WTC11 (cell line): ENCODE measurements at regions not wholly inside any gene's neighbourhood (a gene's known extent, or its start where the extent isn't known, plus 50 kb on each side); places are given as distances from the start of the nearest gene placed in this dataset.

ENCODE experiments used
- ATAC-seq: fragments of 200-7000 bp; cut with Tn5 transposase; 2 replicates; pipeline ENCODE4 v1.10.0; 2021; ENCODE audit warnings: mild to moderate bottlenecking, moderate library complexity
- CTCF ChIA-PET: fragments of 300-600 bp; sonication (Branson Sonifier 250); formaldehyde crosslinking; loops from one replicate; lab custom pipeline; 2021; ENCODE audit warnings: antibody characterized with exemption; lab: Charles Lee
- POLR2A ChIA-PET: fragments of 350-600 bp; sonication (Branson Sonifier 250); formaldehyde crosslinking; loops from one replicate; lab custom pipeline; 2021; ENCODE audit warnings: antibody characterized with exemption; lab: Charles Lee
- DNase-seq: peaks from one replicate; pipeline ENCODE4 v3.0.0; 2021; ENCODE audit warnings: low spot score
- H3K27ac Mint-ChIP-seq: 2 replicates; pipeline ENCODE4 v1.8.0; 2021; ENCODE audit warnings: mixed read lengths
- H3K27me3 Mint-ChIP-seq: 2 replicates; pipeline ENCODE4 v1.8.0; 2021; ENCODE audit warnings: low read depth, mild to moderate bottlenecking, moderate library complexity, mixed read lengths
- H3K36me3 Mint-ChIP-seq: 2 replicates; pipeline ENCODE4 v1.8.0; 2021; ENCODE audit warnings: mixed read lengths
- H3K4me1 Mint-ChIP-seq: 2 replicates; pipeline ENCODE4 v1.8.0; 2022; ENCODE audit warnings: mixed read lengths
- H3K4me3 Mint-ChIP-seq: 2 replicates; pipeline ENCODE4 v1.8.0; 2021; ENCODE audit warnings: mild to moderate bottlenecking, moderate library complexity, mixed read lengths
- H3K9me3 Mint-ChIP-seq: 2 replicates; pipeline ENCODE4 v1.8.0; 2021; ENCODE audit warnings: mixed read lengths
- AR ChIP-seq: fragments of 250-450 bp; sonication (Bioruptor Pico); IDR thresholded peaks from 2 replicates; pipeline ENCODE4 v1.9.0; 2021; ENCODE audit warnings: mild to moderate bottlenecking
- ATF2 ChIP-seq: sonication (generic); formaldehyde crosslinking; IDR thresholded peaks from 2 replicates; pipeline ENCODE4 v1.8.1; 2022; ENCODE audit warnings: low read depth, missing genetic modification reagents, borderline replicate concordance
- CTCF ChIP-seq: fragments of 200-600 bp; IDR thresholded peaks from 2 replicates; pipeline ENCODE4 v1.8.0; 2022; ENCODE audit warnings: antibody characterized with exemption
- E2F4 ChIP-seq: sonication (generic); formaldehyde crosslinking; IDR thresholded peaks from 2 replicates; pipeline ENCODE4 v1.8.1; 2022; ENCODE audit warnings: low read depth, mild to moderate bottlenecking, moderate library complexity, missing genetic modification reagents, borderline replicate concordance
- ESRRA ChIP-seq: sonication (generic); formaldehyde crosslinking; IDR thresholded peaks from 2 replicates; pipeline ENCODE4 v1.8.1; 2022; ENCODE audit warnings: mild to moderate bottlenecking, missing genetic modification reagents, borderline replicate concordance
- FOXK1 ChIP-seq: sonication (generic); formaldehyde crosslinking; IDR thresholded peaks from 2 replicates; pipeline ENCODE4 v1.8.0; 2022; ENCODE audit warnings: mild to moderate bottlenecking, moderate library complexity, missing genetic modification reagents
- JUN ChIP-seq: sonication (generic); formaldehyde crosslinking; IDR thresholded peaks from 2 replicates; pipeline ENCODE4 v1.8.0; 2023; ENCODE audit warnings: mild to moderate bottlenecking, missing genetic modification reagents
- MXD4 ChIP-seq: fragments of 250-450 bp; sonication (Bioruptor Pico); IDR thresholded peaks from 2 replicates; pipeline ENCODE4 v1.8.0; 2021; ENCODE audit warnings: mild to moderate bottlenecking, moderate library complexity, borderline replicate concordance
- NR1H2 ChIP-seq: sonication (generic); formaldehyde crosslinking; IDR thresholded peaks from 2 replicates; pipeline ENCODE4 v1.9.0; 2021; ENCODE audit warnings: mild to moderate bottlenecking, moderate library complexity, missing genetic modification reagents
- ZNF281 ChIP-seq: sonication (generic); formaldehyde crosslinking; IDR thresholded peaks from 2 replicates; pipeline ENCODE4 v1.8.0; 2023; ENCODE audit warnings: mild to moderate bottlenecking, missing genetic modification reagents
- ZNF423 ChIP-seq: fragments of 250-450 bp; sonication (Bioruptor Pico); IDR thresholded peaks from 2 replicates; pipeline ENCODE4 v2.1.2; 2022; ENCODE audit warnings: mild to moderate bottlenecking, moderate library complexity
- TF ChIP-seq, protein P1 (sequence below): sonication (generic); formaldehyde crosslinking; IDR thresholded peaks from 2 replicates; pipeline ENCODE4 v1.8.1; 2023; ENCODE audit warnings: mild to moderate bottlenecking, missing genetic modification reagents
- TF ChIP-seq, protein P2 (sequence below): fragments of 250-450 bp; sonication (Bioruptor Pico); conservative IDR thresholded peaks from 2 replicates; pipeline ENCODE4 v1.9.0; 2021; ENCODE audit warnings: mild to moderate bottlenecking
- TF ChIP-seq, protein P3 (sequence below): fragments of 250-450 bp; sonication (Bioruptor Pico); IDR thresholded peaks from 2 replicates; pipeline ENCODE4 v1.9.0; 2021; ENCODE audit warnings: mild to moderate bottlenecking
- TF ChIP-seq, protein P4 (sequence below): sonication (generic); formaldehyde crosslinking; IDR thresholded peaks from 2 replicates; pipeline ENCODE4 v1.8.1; 2023; ENCODE audit warnings: mild to moderate bottlenecking, moderate library complexity, missing genetic modification reagents

DNA sequence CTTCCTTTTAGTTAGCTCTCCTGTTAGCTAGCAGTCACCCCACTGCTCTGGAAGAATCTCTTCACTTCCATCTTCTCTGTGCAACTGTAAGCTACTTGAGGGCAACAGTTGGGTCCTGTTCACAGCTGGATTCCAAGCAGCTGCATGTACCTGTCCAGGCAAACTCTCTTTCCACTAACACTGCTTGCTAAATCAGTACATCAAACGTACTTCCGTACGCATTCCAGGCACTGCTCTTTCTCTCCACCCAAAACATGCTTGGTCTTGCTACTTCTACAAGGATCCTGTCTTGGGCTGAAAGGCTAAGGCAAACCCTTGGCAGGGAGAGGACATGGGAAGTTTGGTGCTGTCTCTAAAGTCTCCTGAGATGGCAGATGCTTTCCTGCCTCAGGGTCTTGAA lies 139.2 kb upstream of the CACNA1E start:
- DNase-seq (no peak), ATAC-seq (no peak)
- H3K4me1 Mint-ChIP-seq = peaks cover 5% of the 10 kb centered on the region; the same call in 1 of the 2 replicates
- no peak overlapping the region for H3K4me3 Mint-ChIP-seq
- H3K27ac Mint-ChIP-seq = no peak overlapping the region
- no peaks in the 10 kb centered on the region for H3K36me3 Mint-ChIP-seq
- no peaks in the 10 kb centered on the region; the same call in 1 of the 2 replicates for H3K27me3 Mint-ChIP-seq
- TF ChIP-seq ESRRA (CRISPR knock-in tag) = no peak
- TF ChIP-seq, protein P1, sequence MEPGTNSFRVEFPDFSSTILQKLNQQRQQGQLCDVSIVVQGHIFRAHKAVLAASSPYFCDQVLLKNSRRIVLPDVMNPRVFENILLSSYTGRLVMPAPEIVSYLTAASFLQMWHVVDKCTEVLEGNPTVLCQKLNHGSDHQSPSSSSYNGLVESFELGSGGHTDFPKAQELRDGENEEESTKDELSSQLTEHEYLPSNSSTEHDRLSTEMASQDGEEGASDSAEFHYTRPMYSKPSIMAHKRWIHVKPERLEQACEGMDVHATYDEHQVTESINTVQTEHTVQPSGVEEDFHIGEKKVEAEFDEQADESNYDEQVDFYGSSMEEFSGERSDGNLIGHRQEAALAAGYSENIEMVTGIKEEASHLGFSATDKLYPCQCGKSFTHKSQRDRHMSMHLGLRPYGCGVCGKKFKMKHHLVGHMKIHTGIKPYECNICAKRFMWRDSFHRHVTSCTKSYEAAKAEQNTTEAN (CRISPR knock-in tag) = no peak
- TF ChIP-seq, protein P2, sequence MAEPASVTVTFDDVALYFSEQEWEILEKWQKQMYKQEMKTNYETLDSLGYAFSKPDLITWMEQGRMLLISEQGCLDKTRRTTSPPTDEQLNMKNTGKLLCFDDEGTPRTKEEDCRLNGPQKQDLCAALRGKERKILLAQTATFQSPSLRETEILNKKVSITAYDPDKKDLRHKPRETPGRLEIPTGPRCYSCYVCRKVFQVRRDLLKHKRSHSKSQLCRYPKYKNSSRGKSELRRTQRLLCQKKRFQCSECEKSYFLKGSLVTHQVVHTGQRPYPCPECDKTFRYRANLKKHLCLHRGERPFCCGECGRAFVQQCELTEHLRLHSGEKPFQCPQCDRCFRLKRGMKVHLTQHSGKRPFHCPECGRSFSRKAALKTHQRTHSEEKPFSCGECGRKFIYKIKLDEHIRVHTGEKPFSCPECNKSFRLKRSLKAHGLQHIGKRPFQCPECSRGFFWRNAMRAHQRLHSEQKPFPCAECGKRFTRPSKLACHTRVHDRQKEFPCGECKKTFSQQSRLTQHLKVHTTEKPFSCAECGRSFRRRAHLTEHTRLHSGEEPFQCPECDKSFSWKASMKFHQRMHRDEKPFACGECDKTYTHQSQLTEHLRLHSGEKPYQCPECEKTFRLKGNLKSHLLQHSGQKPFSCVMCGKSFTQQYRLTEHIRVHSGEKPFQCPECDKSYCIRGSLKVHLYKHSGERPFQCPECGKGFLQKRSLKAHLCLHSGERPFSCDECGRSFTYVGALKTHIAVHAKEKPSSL (CRISPR knock-in tag) = no peak
- TF ChIP-seq E2F4 (CRISPR knock-in tag) = no peak
- TF ChIP-seq, protein P3, sequence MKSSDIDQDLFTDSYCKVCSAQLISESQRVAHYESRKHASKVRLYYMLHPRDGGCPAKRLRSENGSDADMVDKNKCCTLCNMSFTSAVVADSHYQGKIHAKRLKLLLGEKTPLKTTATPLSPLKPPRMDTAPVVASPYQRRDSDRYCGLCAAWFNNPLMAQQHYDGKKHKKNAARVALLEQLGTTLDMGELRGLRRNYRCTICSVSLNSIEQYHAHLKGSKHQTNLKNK (CRISPR knock-in tag) = no peak
- TF ChIP-seq, protein P4, sequence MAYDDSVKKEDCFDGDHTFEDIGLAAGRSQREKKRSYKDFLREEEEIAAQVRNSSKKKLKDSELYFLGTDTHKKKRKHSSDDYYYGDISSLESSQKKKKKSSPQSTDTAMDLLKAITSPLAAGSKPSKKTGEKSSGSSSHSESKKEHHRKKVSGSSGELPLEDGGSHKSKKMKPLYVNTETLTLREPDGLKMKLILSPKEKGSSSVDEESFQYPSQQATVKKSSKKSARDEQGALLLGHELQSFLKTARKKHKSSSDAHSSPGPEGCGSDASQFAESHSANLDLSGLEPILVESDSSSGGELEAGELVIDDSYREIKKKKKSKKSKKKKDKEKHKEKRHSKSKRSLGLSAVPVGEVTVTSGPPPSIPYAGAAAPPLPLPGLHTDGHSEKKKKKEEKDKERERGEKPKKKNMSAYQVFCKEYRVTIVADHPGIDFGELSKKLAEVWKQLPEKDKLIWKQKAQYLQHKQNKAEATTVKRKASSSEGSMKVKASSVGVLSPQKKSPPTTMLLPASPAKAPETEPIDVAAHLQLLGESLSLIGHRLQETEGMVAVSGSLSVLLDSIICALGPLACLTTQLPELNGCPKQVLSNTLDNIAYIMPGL (CRISPR knock-in tag) = no peak
- POLR2A ChIA-PET = no interaction called here
- H3K9me3 Mint-ChIP-seq = no peaks in the 10 kb centered on the region
- CTCF ChIA-PET = interaction anchor here (1.1 kb wide), 1 partner anchor 154 kb away, joined by 3 read pairs; no protein-coding TSS in a partner anchor

DNA sequence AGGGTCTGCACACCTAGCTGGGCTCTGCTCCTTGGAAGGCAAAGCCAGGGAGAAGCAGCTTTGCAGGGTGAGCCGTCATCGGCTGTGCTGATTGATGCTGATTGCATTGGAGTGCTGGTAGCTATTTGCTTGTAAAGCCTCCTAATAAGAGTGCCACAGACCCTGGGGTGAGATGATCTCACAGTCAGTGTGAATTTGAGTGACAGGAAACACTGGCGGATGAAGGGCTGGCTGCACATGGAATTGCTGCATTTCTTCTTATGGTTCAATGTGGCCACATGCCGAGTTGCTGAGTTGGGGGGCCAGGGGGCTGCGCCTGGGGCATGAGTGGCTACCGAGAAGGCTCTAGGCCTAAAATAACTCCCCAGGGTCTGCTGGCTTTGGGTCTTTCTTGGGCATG lies 138.2 kb upstream of the CACNA1E start:
- Mint-ChIP-seq H3K27me3 (no peaks in the 10 kb centered on the region; the same call in 1 of the 2 replicates), H3K27ac (no peak overlapping the region), H3K36me3 (no peaks in the 10 kb centered on the region), H3K4me1 (peaks cover 5% of the 10 kb centered on the region; the same call in 1 of the 2 replicates), H3K4me3 (no peak overlapping the region), H3K9me3 (no peaks in the 10 kb centered on the region)
- POLR2A ChIA-PET = interaction anchor here (0.6 kb wide), 1 partner anchor 322 kb away, joined by 5 read pairs; no protein-coding TSS in a partner anchor
- no peak for ATAC-seq
- DNase-seq = no peak
- CTCF ChIA-PET = interaction anchor here (0.6 to 0.8 kb wide), 2 partner anchors 44 to 80 kb away, joined by 3 read pairs; no protein-coding TSS in a partner anchor
- TF ChIP-seq ATF2 (no peak), FOXK1 (CRISPR knock-in tag) (no peak), ZNF281 (no peak), ZNF423 (CRISPR knock-in tag) (no peak), NR1H2 (CRISPR knock-in tag) (no peak), MXD4 (CRISPR knock-in tag) (no peak), AR (CRISPR knock-in tag) (no peak), CTCF (no peak), JUN (CRISPR knock-in tag) (no peak)
- TF ChIP-seq, protein P4 (CRISPR knock-in tag) = no peak
